Right renal cortex interstitium (tissue), 3 donors: ENCODE measurements at regions not wholly inside any gene's neighbourhood (a gene's known extent, or its start where the extent isn't known, plus 50 kb on each side); places are given as distances from the start of the nearest gene placed in this dataset.

Experiments
- DNase-seq, 3 donors: peaks; one replicate each; pipeline ENCODE4 v3.0.0-alpha.2; 2013; ENCODE audit warnings: low read depth in 3 of 3, low spot score in 2 of 3

GRCh38 chr1:232221802-232222499, 408.0 kb downstream of the SIPA1L2 start:
- DNase-seq: no peak

GRCh38 chr1:232218955-232219865, 410.7 kb downstream of the SIPA1L2 start:
- no peak for DNase-seq

- no peak for DNase-seq
These were observed 416.0 kb downstream of the SIPA1L2 start for GRCh38 chr1:232213928-232214327.

- no peak for DNase-seq
These were observed 417.7 kb downstream of the SIPA1L2 start for GRCh38 chr1:232212253-232212652.

- DNase-seq: no peak
These were observed 418.8 kb downstream of the SIPA1L2 start for GRCh38 chr1:232211149-232211548.

- DNase-seq: no peak
These were observed 420.6 kb downstream of the SIPA1L2 start for GRCh38 chr1:232209357-232209756.

GRCh38 chr1:232207073-232207866, 422.7 kb downstream of the SIPA1L2 start:
- no peak for DNase-seq

GRCh38 chr1:232204269-232204668, 425.7 kb downstream of the SIPA1L2 start:
- no peak for DNase-seq

GRCh38 chr1:232201024-232201423, 428.9 kb downstream of the SIPA1L2 start:
- no peak for DNase-seq

- DNase-seq: no peak
These were observed 433.9 kb downstream of the SIPA1L2 start for GRCh38 chr1:232196042-232196441.

GRCh38 chr1:232194424-232194823, 435.5 kb downstream of the SIPA1L2 start:
- no peak for DNase-seq

- DNase-seq: no peak
These were observed 436.5 kb downstream of the SIPA1L2 start for GRCh38 chr1:232193451-232193783.

- no peak for DNase-seq
These were observed 437.0 kb downstream of the SIPA1L2 start for GRCh38 chr1:232192781-232193450.

GRCh38 chr1:232191560-232191959, 438.4 kb downstream of the SIPA1L2 start:
- DNase-seq: no peak

- DNase-seq: no peak
These were observed 441.6 kb downstream of the SIPA1L2 start for GRCh38 chr1:232188318-232188717.

GRCh38 chr1:232186931-232187330, 443.0 kb downstream of the SIPA1L2 start:
- no peak for DNase-seq

GRCh38 chr1:232184561-232185530, 445.1 kb downstream of the SIPA1L2 start:
- no peak for DNase-seq

- no peak for DNase-seq
These were observed 446.1 kb downstream of the SIPA1L2 start for GRCh38 chr1:232183802-232184201.

- DNase-seq: no peak
These were observed 446.6 kb downstream of the SIPA1L2 start for GRCh38 chr1:232183266-232183800.
